CD4-positive, alpha-beta memory T cell (primary cell): ENCODE measurements at regions not wholly inside any gene's neighbourhood (a gene's known extent, or its start where the extent isn't known, plus 50 kb on each side); places are given as distances from the start of the nearest gene placed in this dataset.
A peak's percentile ranks its signal among the peaks of the same experiment; 100 is the strongest.

Source experiments
- CTCF ChIA-PET: fragments of 350-600 bp; sonication (Branson Sonifier 250); formaldehyde crosslinking; loops from one replicate; lab custom pipeline; 2021; ENCODE audit warnings: inconsistent platforms; ENCODE audit not compliant: partially characterized antibody; lab: Charles Lee
- POLR2A ChIA-PET: fragments of 350-600 bp; sonication (Branson Sonifier 250); formaldehyde crosslinking; loops from one replicate; lab custom pipeline; 2021; ENCODE audit not compliant: partially characterized antibody; lab: Charles Lee
- DNase-seq, 5 donors: peaks; one replicate each; pipeline versions ENCODE4 v3.0.0 to v3.0.0-alpha.2; 2020 to 2022; ENCODE audit warnings: mixed read lengths in 1 of 5
- H3K27ac ChIP-seq: one replicate; pipeline ENCODE4 v1.7.0; 2013; ENCODE audit warnings: low read depth, low read length
- H3K27me3 ChIP-seq: 2 replicates; pipeline ENCODE4 v1.7.0; 2013; ENCODE audit warnings: mild to moderate bottlenecking, low read length, moderate library complexity; ENCODE audit not compliant: insufficient read depth
- H3K36me3 ChIP-seq: 2 replicates; pipeline ENCODE4 v1.7.0; 2013; ENCODE audit warnings: mild to moderate bottlenecking, low read length, moderate library complexity; ENCODE audit not compliant: insufficient read depth
- H3K4me1 ChIP-seq: 2 replicates; pipeline ENCODE4 v1.7.0; 2013; ENCODE audit warnings: mild to moderate bottlenecking, low read length, moderate library complexity; ENCODE audit not compliant: insufficient read depth
- H3K4me3 ChIP-seq, 2 donors: one replicate each; pipeline ENCODE4 v1.7.0; 2013; ENCODE audit warnings: low read length in 2 of 2, mild to moderate bottlenecking in 1 of 2
- H3K9me3 ChIP-seq, 2 donors: one replicate each; pipeline ENCODE4 v1.7.0; 2013; ENCODE audit warnings: low read length in 2 of 2, control low read depth in 1 of 2; ENCODE audit not compliant: control insufficient read depth in 1 of 2
- H3K27ac Mint-ChIP-seq, 7 donors: one replicate each; pipeline ENCODE4 v1.8.0; 2020 to 2021; ENCODE audit warnings: mixed read lengths in 7 of 7, mild to moderate bottlenecking in 6 of 7, inconsistent platforms in 3 of 7, moderate library complexity in 3 of 7
- H3K27me3 Mint-ChIP-seq, 2 donors: one replicate each; pipeline ENCODE4 v1.8.0; 2020 to 2021; ENCODE audit warnings: mixed read lengths in 2 of 2
- H3K36me3 Mint-ChIP-seq, 2 donors: one replicate each; pipeline ENCODE4 v1.8.0; 2020 to 2021; ENCODE audit warnings: mixed read lengths in 2 of 2, inconsistent platforms in 1 of 2, mild to moderate bottlenecking in 1 of 2
- H3K4me1 Mint-ChIP-seq, 4 donors: one replicate each; pipeline ENCODE4 v1.8.0; 2020 to 2021; ENCODE audit warnings: mixed read lengths in 4 of 4, mild to moderate bottlenecking in 1 of 4
- H3K4me3 Mint-ChIP-seq, 8 donors: one replicate each; pipeline ENCODE4 v1.8.0; 2020 to 2021; ENCODE audit warnings: mixed read lengths in 8 of 8, mild to moderate bottlenecking in 7 of 8, moderate library complexity in 6 of 8, inconsistent platforms in 3 of 8
- H3K9me3 Mint-ChIP-seq, 8 donors: one replicate each; pipeline ENCODE4 v1.8.0; 2020 to 2021; ENCODE audit warnings: mixed read lengths in 8 of 8, mild to moderate bottlenecking in 5 of 8, inconsistent platforms in 3 of 8, moderate library complexity in 1 of 8
- intact Hi-C: fragments of 100-400 bp; cut with micrococcal nuclease; formaldehyde crosslinking; loops from one replicate; pipeline ENCODE4 v1.15.1; 2023

DNA sequence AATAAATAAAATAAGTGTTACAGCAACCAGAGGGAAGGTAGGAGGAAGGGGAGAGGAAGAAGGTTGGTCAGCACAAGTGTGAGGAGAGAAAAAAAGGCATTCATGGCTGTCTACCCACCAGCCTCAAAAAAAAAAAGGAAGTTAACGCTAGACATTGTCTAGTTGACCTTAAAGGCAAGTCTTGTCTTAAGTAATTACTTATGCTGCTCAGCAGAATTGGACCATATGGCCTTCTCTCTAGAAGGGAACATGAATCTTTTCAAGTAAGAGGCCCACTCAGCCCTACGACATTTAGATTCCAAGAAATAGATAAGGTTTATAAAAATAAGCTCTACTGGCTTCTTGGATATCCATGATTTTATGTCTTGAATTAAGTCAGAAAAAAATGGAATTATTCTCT lies 172.7 kb downstream of the ETNK1 start:
- DNase-seq, result no peak
- Histone ChIP-seq H3K36me3 (no peaks in the 10 kb centered on the region), H3K4me1 (no peaks in the 10 kb centered on the region), H3K4me3 (no peak overlapping the region), H3K27ac (no peak overlapping the region), H3K9me3 (no peaks in the 10 kb centered on the region), H3K27me3 (no peaks in the 10 kb centered on the region)
- H3K36me3 Mint-ChIP-seq, result no peaks in the 10 kb centered on the region
- ChIA-PET CTCF (no interaction called here), POLR2A (no interaction called here)
- H3K27ac Mint-ChIP-seq, result peak overlapping the region in 1 of 7 donors; percentile 15
- H3K27me3 Mint-ChIP-seq, result no peaks in the 10 kb centered on the region
- H3K4me3 Mint-ChIP-seq, result no peak overlapping the region
- no peaks in the 10 kb centered on the region for H3K4me1 Mint-ChIP-seq
- no peaks in the 10 kb centered on the region for H3K9me3 Mint-ChIP-seq
- intact Hi-C loops, result no loop called here

DNA sequence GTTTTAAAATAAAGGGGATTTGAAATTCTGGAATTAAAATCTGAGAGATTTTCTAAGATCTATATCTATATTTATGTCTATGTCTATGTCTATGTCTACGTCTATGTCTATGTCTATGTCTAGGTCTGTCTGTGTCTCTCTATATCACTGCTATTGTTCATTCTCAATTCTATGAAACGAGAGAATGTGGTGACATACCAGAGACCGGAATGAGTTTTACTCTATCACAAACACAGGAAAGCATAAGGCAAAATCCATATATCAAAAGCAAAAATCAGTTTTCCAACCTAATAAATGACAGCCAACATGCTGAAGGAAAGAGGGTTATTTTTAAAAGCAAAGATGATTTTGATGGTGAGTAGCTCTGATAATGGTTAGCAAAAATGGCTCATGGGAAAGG lies 173.1 kb downstream of the ETNK1 start:
- no peaks in the 10 kb centered on the region for H3K36me3 Mint-ChIP-seq
- no peaks in the 10 kb centered on the region for H3K27me3 Mint-ChIP-seq
- Histone ChIP-seq H3K9me3 (no peaks in the 10 kb centered on the region), H3K4me3 (no peak overlapping the region), H3K4me1 (no peaks in the 10 kb centered on the region), H3K36me3 (no peaks in the 10 kb centered on the region), H3K27me3 (no peaks in the 10 kb centered on the region), H3K27ac (no peak overlapping the region)
- ChIA-PET POLR2A (no interaction called here), CTCF (no interaction called here)
- intact Hi-C loops, result no loop called here
- peaks cover 0 to under 1% (median 0%) of the 10 kb centered on the region in 8 donors for H3K9me3 Mint-ChIP-seq
- no peak overlapping the region for H3K27ac Mint-ChIP-seq
- no peak for DNase-seq
- no peaks in the 10 kb centered on the region for H3K4me1 Mint-ChIP-seq
- no peak overlapping the region for H3K4me3 Mint-ChIP-seq

DNA sequence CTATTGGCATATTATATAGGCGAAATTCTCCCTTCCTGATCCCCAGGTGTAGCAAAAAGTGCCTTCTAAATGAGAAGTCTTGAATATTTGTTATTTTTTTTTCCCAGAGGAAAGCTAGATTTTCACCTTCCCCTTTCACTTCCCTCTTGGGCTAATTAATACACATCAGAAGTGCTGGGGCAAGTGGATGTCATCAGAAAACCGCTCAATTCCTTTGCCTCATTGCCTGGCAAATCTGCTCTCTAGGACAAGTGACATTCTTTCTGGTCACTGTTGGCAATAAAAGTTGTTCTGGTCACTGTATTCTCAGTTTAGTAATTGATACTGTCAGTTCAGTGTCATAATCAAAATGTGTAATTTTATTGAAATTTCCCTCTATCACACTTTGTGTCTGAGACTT lies 174.5 kb downstream of the ETNK1 start:
- Histone ChIP-seq H3K4me3 (no peak overlapping the region), H3K36me3 (no peaks in the 10 kb centered on the region), H3K4me1 (no peaks in the 10 kb centered on the region), H3K27ac (no peak overlapping the region), H3K9me3 (no peaks in the 10 kb centered on the region), H3K27me3 (no peaks in the 10 kb centered on the region)
- H3K27me3 Mint-ChIP-seq, result no peaks in the 10 kb centered on the region
- no peak for DNase-seq
- H3K4me3 Mint-ChIP-seq, result no peak overlapping the region
- ChIA-PET CTCF (no interaction called here), POLR2A (no interaction called here)
- no peaks in the 10 kb centered on the region for H3K4me1 Mint-ChIP-seq
- intact Hi-C loops, result no loop called here
- H3K9me3 Mint-ChIP-seq, result peaks cover 0 to 1% (median 0%) of the 10 kb centered on the region in 8 donors
- H3K36me3 Mint-ChIP-seq, result no peaks in the 10 kb centered on the region
- H3K27ac Mint-ChIP-seq, result no peak overlapping the region

DNA sequence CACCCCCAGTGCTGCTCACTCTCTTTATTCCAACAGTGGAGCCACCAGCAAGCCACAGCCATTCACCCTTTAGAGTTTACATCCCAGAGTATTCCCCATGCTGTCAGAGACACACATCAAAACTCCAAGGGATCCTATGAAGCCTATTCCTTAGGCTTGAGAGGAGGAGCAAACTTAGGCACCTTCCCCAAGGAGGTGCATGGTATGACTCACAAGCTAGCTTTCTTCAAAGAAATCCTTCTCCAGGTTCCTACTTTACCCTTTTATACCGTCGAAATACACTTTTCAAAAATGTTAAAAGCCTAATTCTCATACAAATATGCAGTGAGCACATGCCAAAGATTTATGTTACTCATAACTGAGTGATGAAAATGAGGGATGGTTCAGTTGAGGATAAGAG lies 175.4 kb downstream of the ETNK1 start:
- CTCF ChIA-PET, result no interaction called here

DNA sequence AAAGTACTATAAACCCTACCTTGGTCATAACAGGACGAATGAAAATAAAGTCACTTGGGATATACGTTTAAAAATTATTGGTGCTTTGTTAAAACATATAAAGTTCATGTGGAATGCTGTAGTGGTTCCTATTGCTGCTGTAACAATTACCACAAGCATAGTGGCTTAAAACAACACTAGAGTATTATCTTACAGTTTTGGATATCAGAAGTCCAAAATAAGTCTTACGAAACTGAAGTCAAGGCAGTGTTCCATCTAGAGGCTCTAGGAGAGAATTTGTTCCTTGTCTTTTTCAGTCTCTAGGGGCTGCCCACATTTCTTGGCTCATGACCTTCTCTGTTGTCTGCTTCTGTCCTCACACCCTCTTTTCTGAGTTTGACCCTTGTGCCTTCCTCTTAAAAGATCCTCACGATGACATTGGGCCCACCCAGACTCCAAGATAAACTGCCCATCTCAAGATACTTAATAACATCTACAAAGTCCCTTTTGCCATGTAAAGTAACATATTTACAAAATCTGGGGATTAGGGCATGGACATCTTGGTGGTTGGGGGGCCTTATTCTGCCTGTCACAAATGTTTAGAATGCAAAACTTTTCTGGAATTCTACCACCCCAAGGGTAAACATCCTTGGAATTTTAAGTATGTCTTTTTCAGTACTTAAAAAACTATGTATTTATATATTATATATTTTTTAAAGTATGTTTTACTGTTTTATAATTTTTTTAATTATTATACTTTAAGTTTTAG lies 178.1 kb downstream of the ETNK1 start:
- intact Hi-C loops, result no loop called here
- Histone ChIP-seq H3K36me3 (no peaks in the 10 kb centered on the region), H3K9me3 (no peaks in the 10 kb centered on the region), H3K27ac (no peak overlapping the region), H3K27me3 (no peaks in the 10 kb centered on the region), H3K4me1 (no peaks in the 10 kb centered on the region), H3K4me3 (no peak overlapping the region)
- H3K4me3 Mint-ChIP-seq, result no peak overlapping the region
- H3K9me3 Mint-ChIP-seq, result peaks cover 0 to 1% (median 0%) of the 10 kb centered on the region in 8 donors
- H3K27me3 Mint-ChIP-seq, result peaks cover 0 to 1% of the 10 kb centered on the region in 2 donors
- no peak overlapping the region for H3K27ac Mint-ChIP-seq
- ChIA-PET POLR2A (no interaction called here), CTCF (no interaction called here)
- no peaks in the 10 kb centered on the region for H3K36me3 Mint-ChIP-seq
- no peak for DNase-seq
- H3K4me1 Mint-ChIP-seq, result no peaks in the 10 kb centered on the region

More for the DNA sequence above, 175.4 kb downstream of the ETNK1 start:
- no peak overlapping the region for H3K4me3 ChIP-seq
- Mint-ChIP-seq H3K4me3 (no peak overlapping the region), H3K36me3 (no peaks in the 10 kb centered on the region), H3K4me1 (no peaks in the 10 kb centered on the region), H3K27me3 (no peaks in the 10 kb centered on the region), H3K9me3 (peaks cover 0 to 1% (median 0%) of the 10 kb centered on the region in 8 donors), H3K27ac (no peak overlapping the region)
- intact Hi-C loops, result no loop called here
- H3K36me3 ChIP-seq, result no peaks in the 10 kb centered on the region
- H3K4me1 ChIP-seq, result no peaks in the 10 kb centered on the region
- no peaks in the 10 kb centered on the region for H3K9me3 ChIP-seq
- no peaks in the 10 kb centered on the region for H3K27me3 ChIP-seq
- H3K27ac ChIP-seq, result no peak overlapping the region
- POLR2A ChIA-PET, result no interaction called here
- DNase-seq, result no peak

DNA sequence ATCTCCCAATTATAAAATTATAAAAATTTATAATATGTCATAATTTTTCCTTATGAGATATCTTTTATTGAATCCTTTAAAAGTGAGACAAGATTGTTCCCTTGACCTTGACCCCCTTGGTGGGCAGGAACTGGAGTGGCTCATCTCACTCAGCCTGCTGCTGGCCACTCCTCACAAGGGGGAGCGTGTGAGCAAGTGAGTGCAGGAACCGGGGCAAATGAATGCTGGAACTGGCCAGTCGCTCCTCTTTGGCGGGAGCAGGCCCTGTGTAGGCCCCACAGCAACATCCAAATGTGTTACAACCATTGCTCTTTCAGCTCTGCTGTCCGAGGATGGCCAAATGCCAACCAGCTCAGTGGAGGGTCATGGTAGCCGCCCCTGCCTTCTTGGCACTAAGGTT lies 178.8 kb downstream of the ETNK1 start:
- DNase-seq, result no peak
- no peaks in the 10 kb centered on the region for H3K4me1 Mint-ChIP-seq
- Histone ChIP-seq H3K4me1 (no peaks in the 10 kb centered on the region), H3K4me3 (no peak overlapping the region), H3K27ac (no peak overlapping the region), H3K27me3 (no peaks in the 10 kb centered on the region), H3K36me3 (no peaks in the 10 kb centered on the region), H3K9me3 (no peaks in the 10 kb centered on the region)
- POLR2A ChIA-PET, result no interaction called here
- intact Hi-C loops, result no loop called here
- H3K36me3 Mint-ChIP-seq, result no peaks in the 10 kb centered on the region
- no peak overlapping the region for H3K4me3 Mint-ChIP-seq
- H3K27me3 Mint-ChIP-seq, result peaks cover under 1 to 1% of the 10 kb centered on the region in 2 donors
- no peak overlapping the region for H3K27ac Mint-ChIP-seq
- H3K9me3 Mint-ChIP-seq, result peaks cover 0 to 1% (median 0%) of the 10 kb centered on the region in 8 donors
- CTCF ChIA-PET, result no interaction called here

DNA sequence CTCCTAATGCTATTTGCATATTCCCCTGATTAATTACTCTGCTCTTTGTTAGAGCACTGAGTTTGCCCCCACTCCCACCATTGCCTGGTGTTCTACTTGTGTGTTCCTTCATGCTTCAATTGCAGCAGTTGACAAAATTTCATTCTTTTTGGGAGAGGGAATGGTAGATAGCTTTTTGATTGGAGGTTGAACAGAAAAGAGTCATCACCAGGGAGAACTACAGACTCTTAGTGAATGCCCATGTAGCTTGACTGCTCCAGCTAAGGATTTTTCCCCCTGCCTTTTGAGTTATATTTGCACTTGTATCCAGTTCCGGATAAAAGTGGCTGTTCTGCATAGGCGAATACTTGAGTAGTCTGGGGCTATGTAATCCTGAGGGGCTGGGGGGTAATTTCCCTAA lies 183.9 kb downstream of the ETNK1 start:
- Mint-ChIP-seq H3K4me3 (no peak overlapping the region), H3K27ac (no peak overlapping the region), H3K36me3 (no peaks in the 10 kb centered on the region), H3K4me1 (no peaks in the 10 kb centered on the region), H3K27me3 (peaks cover 1 to 2% of the 10 kb centered on the region in 2 donors), H3K9me3 (no peaks in the 10 kb centered on the region)
- POLR2A ChIA-PET, result no interaction called here
- no peaks in the 10 kb centered on the region for H3K9me3 ChIP-seq
- no peak for DNase-seq
- intact Hi-C loops, result no loop called here
- H3K36me3 ChIP-seq, result no peaks in the 10 kb centered on the region
- H3K27ac ChIP-seq, result no peak overlapping the region
- H3K27me3 ChIP-seq, result no peaks in the 10 kb centered on the region
- no peak overlapping the region for H3K4me3 ChIP-seq
- CTCF ChIA-PET, result no interaction called here
- no peaks in the 10 kb centered on the region for H3K4me1 ChIP-seq
